ENCODE measurements at regions not wholly inside any gene's neighbourhood (a gene's known extent, or its start where the extent isn't known, plus 50 kb on each side); places are given as distances from the start of the nearest gene placed in this dataset.

DNA sequence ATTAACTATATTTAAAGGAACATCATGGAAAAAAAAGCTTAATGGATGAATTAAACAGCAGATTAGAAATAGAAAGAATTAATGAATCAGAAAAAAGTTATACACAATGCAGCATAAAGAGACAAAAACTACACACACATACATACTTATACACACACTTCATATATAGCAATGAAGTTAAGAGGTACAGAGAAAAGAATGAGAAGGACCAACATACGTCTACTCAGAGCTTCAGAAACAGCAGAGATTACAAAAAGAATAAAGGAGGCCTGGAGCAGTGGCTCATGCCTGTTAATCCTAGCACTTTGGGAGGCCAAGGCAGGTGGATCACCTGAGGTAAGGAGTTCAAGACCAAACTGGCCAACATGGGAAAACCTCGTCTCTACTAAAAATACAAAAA is 133.9 kb upstream of the TNPO1 start (continued):
- TF ChIP-seq, protein P1, sequence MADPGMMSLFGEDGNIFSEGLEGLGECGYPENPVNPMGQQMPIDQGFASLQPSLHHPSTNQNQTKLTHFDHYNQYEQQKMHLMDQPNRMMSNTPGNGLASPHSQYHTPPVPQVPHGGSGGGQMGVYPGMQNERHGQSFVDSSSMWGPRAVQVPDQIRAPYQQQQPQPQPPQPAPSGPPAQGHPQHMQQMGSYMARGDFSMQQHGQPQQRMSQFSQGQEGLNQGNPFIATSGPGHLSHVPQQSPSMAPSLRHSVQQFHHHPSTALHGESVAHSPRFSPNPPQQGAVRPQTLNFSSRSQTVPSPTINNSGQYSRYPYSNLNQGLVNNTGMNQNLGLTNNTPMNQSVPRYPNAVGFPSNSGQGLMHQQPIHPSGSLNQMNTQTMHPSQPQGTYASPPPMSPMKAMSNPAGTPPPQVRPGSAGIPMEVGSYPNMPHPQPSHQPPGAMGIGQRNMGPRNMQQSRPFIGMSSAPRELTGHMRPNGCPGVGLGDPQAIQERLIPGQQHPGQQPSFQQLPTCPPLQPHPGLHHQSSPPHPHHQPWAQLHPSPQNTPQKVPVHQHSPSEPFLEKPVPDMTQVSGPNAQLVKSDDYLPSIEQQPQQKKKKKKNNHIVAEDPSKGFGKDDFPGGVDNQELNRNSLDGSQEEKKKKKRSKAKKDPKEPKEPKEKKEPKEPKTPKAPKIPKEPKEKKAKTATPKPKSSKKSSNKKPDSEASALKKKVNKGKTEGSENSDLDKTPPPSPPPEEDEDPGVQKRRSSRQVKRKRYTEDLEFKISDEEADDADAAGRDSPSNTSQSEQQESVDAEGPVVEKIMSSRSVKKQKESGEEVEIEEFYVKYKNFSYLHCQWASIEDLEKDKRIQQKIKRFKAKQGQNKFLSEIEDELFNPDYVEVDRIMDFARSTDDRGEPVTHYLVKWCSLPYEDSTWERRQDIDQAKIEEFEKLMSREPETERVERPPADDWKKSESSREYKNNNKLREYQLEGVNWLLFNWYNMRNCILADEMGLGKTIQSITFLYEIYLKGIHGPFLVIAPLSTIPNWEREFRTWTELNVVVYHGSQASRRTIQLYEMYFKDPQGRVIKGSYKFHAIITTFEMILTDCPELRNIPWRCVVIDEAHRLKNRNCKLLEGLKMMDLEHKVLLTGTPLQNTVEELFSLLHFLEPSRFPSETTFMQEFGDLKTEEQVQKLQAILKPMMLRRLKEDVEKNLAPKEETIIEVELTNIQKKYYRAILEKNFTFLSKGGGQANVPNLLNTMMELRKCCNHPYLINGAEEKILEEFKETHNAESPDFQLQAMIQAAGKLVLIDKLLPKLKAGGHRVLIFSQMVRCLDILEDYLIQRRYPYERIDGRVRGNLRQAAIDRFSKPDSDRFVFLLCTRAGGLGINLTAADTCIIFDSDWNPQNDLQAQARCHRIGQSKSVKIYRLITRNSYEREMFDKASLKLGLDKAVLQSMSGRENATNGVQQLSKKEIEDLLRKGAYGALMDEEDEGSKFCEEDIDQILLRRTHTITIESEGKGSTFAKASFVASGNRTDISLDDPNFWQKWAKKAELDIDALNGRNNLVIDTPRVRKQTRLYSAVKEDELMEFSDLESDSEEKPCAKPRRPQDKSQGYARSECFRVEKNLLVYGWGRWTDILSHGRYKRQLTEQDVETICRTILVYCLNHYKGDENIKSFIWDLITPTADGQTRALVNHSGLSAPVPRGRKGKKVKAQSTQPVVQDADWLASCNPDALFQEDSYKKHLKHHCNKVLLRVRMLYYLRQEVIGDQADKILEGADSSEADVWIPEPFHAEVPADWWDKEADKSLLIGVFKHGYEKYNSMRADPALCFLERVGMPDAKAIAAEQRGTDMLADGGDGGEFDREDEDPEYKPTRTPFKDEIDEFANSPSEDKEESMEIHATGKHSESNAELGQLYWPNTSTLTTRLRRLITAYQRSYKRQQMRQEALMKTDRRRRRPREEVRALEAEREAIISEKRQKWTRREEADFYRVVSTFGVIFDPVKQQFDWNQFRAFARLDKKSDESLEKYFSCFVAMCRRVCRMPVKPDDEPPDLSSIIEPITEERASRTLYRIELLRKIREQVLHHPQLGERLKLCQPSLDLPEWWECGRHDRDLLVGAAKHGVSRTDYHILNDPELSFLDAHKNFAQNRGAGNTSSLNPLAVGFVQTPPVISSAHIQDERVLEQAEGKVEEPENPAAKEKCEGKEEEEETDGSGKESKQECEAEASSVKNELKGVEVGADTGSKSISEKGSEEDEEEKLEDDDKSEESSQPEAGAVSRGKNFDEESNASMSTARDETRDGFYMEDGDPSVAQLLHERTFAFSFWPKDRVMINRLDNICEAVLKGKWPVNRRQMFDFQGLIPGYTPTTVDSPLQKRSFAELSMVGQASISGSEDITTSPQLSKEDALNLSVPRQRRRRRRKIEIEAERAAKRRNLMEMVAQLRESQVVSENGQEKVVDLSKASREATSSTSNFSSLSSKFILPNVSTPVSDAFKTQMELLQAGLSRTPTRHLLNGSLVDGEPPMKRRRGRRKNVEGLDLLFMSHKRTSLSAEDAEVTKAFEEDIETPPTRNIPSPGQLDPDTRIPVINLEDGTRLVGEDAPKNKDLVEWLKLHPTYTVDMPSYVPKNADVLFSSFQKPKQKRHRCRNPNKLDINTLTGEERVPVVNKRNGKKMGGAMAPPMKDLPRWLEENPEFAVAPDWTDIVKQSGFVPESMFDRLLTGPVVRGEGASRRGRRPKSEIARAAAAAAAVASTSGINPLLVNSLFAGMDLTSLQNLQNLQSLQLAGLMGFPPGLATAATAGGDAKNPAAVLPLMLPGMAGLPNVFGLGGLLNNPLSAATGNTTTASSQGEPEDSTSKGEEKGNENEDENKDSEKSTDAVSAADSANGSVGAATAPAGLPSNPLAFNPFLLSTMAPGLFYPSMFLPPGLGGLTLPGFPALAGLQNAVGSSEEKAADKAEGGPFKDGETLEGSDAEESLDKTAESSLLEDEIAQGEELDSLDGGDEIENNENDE (IDR thresholded peaks at IDR 0.05; ENCODE audit: insufficient replicate concordance, low read length) = no peak
- TF ChIP-seq CREB1 (IDR thresholded peaks at IDR 0.05) (no peak), EP300 (IDR thresholded peaks at IDR 0.05; ENCODE audit: borderline replicate concordance in 1 of 2, low read depth in 2 of 2, low read length in 2 of 2) (no peak), FOSL1 (IDR thresholded peaks at IDR 0.05; ENCODE audit: insufficient read depth, low read depth, low read length) (no peak)

All from H1 (cell line).